GM23338 (cell line): ENCODE measurements at regions not wholly inside any gene's neighbourhood (a gene's known extent, or its start where the extent isn't known, plus 50 kb on each side); places are given as distances from the start of the nearest gene placed in this dataset.

Experiments used
- CREB1 ChIP-seq: fragments of 250-450 bp; sonication (Bioruptor Pico); IDR thresholded peaks from 2 replicates; pipeline ENCODE4 v1.5.0; 2020; ENCODE audit warnings: low read depth, mild to moderate bottlenecking, moderate library complexity
- CTCF ChIP-seq, 2 experiments: fragments of 200-600 bp in 1 of 2; sonication (generic) in 1 of 2; conservative IDR thresholded peaks; 2 replicates each; pipeline versions ENCODE4 v1.5.1 to v1.6.1; 2016 to 2017; ENCODE audit warnings: antibody characterized with exemption in 2 of 2, low read depth in 2 of 2, mild to moderate bottlenecking in 2 of 2, moderate library complexity in 1 of 2
- ETS1 ChIP-seq: IDR thresholded peaks from 2 replicates; pipeline ENCODE4 v1.6.1; 2016; ENCODE audit warnings: antibody characterized with exemption
- EZH2 ChIP-seq: fragments of 200-600 bp; sonication (generic); IDR thresholded peaks from one replicate; pipeline ENCODE4 v1.8.0; 2017; ENCODE audit warnings: antibody characterized with exemption, mild to moderate bottlenecking, low read depth; ENCODE audit not compliant: unreplicated experiment
- EZH2phosphoT487 ChIP-seq: fragments of 200-600 bp; sonication (generic); IDR thresholded peaks from one replicate; pipeline ENCODE4 v1.8.1; 2018; ENCODE audit warnings: antibody characterized with exemption; ENCODE audit not compliant: unreplicated experiment
- JUNB ChIP-seq: IDR thresholded peaks from one replicate; pipeline ENCODE4 v1.6.1; 2016; ENCODE audit warnings: antibody characterized with exemption; ENCODE audit not compliant: unreplicated experiment
- NANOG ChIP-seq: IDR thresholded peaks from 2 replicates; pipeline ENCODE4 v1.6.1; 2016; ENCODE audit warnings: antibody characterized with exemption, borderline replicate concordance
- POLR2AphosphoS5 ChIP-seq: IDR thresholded peaks from 2 replicates; pipeline ENCODE4 v1.6.1; 2016; ENCODE audit warnings: antibody characterized with exemption, low read depth
- REST ChIP-seq: IDR thresholded peaks from one replicate; pipeline ENCODE4 v1.6.1; 2018; ENCODE audit warnings: antibody characterized with exemption; ENCODE audit not compliant: unreplicated experiment
- STAT1 ChIP-seq: IDR thresholded peaks from one replicate; pipeline ENCODE4 v1.6.1; 2016; ENCODE audit warnings: antibody characterized with exemption; ENCODE audit not compliant: unreplicated experiment
- ZNF114 ChIP-seq: fragments of 250-450 bp; sonication (Bioruptor Pico); IDR thresholded peaks from 2 replicates; pipeline ENCODE4 v1.5.0; 2020; ENCODE audit warnings: mild to moderate bottlenecking, moderate library complexity
- ZNF331 ChIP-seq: fragments of 250-450 bp; sonication (Bioruptor Pico); IDR thresholded peaks from 2 replicates; pipeline ENCODE4 v1.5.0; 2020; ENCODE audit warnings: low read depth, mild to moderate bottlenecking, moderate library complexity
- ZNF462 ChIP-seq: fragments of 250-450 bp; sonication (Bioruptor Pico); IDR thresholded peaks from 2 replicates; pipeline ENCODE4 v1.5.0; 2020; ENCODE audit warnings: mild to moderate bottlenecking, moderate library complexity

GRCh38 chr2:140041239-140041638, 1261.0 kb upstream of the NXPH2 start:
- TF ChIP-seq CTCF (conservative IDR thresholded peaks at IDR 0.05; ENCODE audit: low read depth in 2 of 2) (no peak), EZH2phosphoT487 (no peak), ZNF114 (CRISPR knock-in tag) (no peak), POLR2AphosphoS5 (no peak), REST (no peak), EZH2 (no peak), NANOG (no peak), JUNB (no peak), CREB1 (CRISPR knock-in tag) (no peak), STAT1 (no peak), ETS1 (no peak), ZNF462 (CRISPR knock-in tag) (no peak), ZNF331 (CRISPR knock-in tag) (no peak)
